ENCODE measurements at regions not wholly inside any gene's neighbourhood (a gene's known extent, or its start where the extent isn't known, plus 50 kb on each side); places are given as distances from the start of the nearest gene placed in this dataset.

DNA sequence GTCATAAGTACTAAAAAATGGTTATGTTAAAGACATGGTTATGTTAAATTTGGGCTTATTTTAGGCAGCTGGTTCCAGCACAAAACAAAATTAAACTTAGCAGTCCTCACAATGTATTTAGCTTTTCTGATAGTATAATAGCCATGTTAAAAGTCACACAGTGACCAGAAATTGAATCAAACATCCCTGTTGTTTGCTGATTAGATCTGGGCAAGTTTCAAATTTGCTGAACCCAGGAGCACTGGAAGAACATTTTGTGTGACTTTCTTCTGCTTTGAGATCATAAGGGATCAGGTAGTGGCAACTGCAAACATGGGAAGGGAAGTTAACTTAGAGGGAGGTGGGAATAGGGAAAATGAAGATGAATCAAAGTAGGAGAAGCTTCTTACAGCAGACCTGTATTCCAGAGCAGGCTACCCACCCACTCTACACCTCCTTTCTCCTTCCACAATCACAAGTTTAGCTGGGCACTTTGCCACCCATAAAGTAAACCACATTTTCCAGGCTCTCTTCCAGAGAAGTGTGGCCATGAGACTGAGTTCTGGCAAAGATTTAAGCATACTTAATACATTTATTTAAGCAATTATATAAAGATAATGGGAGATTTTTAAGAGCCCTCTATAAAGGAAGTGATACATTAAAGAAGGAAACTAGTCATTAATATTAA, 616.1 kb upstream of the LRATD1 start:
- no peak overlapping the region for H3K9ac ChIP-seq
- H3K36me3 ChIP-seq = no peaks in the 10 kb centered on the region
- H3K27ac ChIP-seq = no peak overlapping the region
- no peaks in the 10 kb centered on the region for H4K20me1 ChIP-seq (ENCODE audit: low read depth)
- no peak overlapping the region for H3K4me3 Mint-ChIP-seq
- H3K4me1 ChIP-seq = no peaks in the 10 kb centered on the region
- H3K4me1 Mint-ChIP-seq = no peaks in the 10 kb centered on the region
- no peaks in the 10 kb centered on the region for H3K36me3 Mint-ChIP-seq
- no peaks in the 10 kb centered on the region for H3K27me3 Mint-ChIP-seq (ENCODE audit: insufficient read depth, low read depth)
- TF ChIP-seq EZH2 (IDR thresholded peaks at IDR 0.05) (no peak), EZH2phosphoT487 (IDR thresholded peaks at IDR 0.05) (no peak)
- TF ChIP-seq, protein P1, sequence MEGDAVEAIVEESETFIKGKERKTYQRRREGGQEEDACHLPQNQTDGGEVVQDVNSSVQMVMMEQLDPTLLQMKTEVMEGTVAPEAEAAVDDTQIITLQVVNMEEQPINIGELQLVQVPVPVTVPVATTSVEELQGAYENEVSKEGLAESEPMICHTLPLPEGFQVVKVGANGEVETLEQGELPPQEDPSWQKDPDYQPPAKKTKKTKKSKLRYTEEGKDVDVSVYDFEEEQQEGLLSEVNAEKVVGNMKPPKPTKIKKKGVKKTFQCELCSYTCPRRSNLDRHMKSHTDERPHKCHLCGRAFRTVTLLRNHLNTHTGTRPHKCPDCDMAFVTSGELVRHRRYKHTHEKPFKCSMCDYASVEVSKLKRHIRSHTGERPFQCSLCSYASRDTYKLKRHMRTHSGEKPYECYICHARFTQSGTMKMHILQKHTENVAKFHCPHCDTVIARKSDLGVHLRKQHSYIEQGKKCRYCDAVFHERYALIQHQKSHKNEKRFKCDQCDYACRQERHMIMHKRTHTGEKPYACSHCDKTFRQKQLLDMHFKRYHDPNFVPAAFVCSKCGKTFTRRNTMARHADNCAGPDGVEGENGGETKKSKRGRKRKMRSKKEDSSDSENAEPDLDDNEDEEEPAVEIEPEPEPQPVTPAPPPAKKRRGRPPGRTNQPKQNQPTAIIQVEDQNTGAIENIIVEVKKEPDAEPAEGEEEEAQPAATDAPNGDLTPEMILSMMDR (IDR thresholded peaks at IDR 0.05) = no peak
- no peaks in the 10 kb centered on the region for H3K79me2 ChIP-seq (ENCODE audit: low read depth)
- no peak overlapping the region for H3K27ac Mint-ChIP-seq
- no peaks in the 10 kb centered on the region for H3K27me3 ChIP-seq
- no peak for DNase-seq (ENCODE audit: low spot score)
- no peaks in the 10 kb centered on the region for H3K9me3 ChIP-seq (ENCODE audit: low read depth)
- no peak overlapping the region for H3K4me2 ChIP-seq
- no peaks in the 10 kb centered on the region for H3F3A ChIP-seq (ENCODE audit: low read depth)
- H3K9me3 Mint-ChIP-seq = no peaks in the 10 kb centered on the region
- peak overlapping the region; percentile 9 for H2AFZ ChIP-seq (replicated peaks)
- H3K4me3 ChIP-seq = no peak overlapping the region

DNA sequence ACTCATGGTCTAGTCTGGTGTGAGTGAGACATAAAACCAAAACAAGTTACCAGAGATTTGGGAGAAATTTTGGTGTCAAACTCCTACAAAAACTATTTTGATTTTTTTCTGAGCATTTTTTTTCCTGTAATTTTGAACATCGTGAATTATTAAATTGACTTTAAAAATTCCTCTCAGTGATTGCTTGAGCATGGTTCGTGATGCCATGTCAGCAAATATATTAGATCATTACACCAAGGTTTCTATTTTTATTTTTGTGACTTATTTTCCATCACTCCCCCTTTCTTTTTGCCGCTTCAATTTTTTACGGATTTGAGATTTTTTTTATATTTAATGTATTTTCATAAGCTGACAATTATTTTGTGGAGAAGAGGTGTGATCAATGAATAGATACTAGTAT, 613.9 kb upstream of the LRATD1 start:
- Histone ChIP-seq H3K4me1 (no peaks in the 10 kb centered on the region), H3K9me3 (ENCODE audit: low read depth) (no peaks in the 10 kb centered on the region), H3K27ac (no peak overlapping the region), H3K9ac (no peak overlapping the region), H3F3A (ENCODE audit: low read depth) (no peaks in the 10 kb centered on the region), H3K36me3 (no peaks in the 10 kb centered on the region), H2AFZ (replicated peaks) (no peak overlapping the region), H3K79me2 (ENCODE audit: low read depth) (no peaks in the 10 kb centered on the region), H4K20me1 (ENCODE audit: low read depth) (no peaks in the 10 kb centered on the region), H3K4me3 (no peak overlapping the region), H3K27me3 (no peaks in the 10 kb centered on the region), H3K4me2 (no peak overlapping the region)
- Mint-ChIP-seq H3K4me3 (no peak overlapping the region), H3K27ac (no peak overlapping the region), H3K4me1 (no peaks in the 10 kb centered on the region), H3K36me3 (no peaks in the 10 kb centered on the region), H3K9me3 (no peaks in the 10 kb centered on the region), H3K27me3 (ENCODE audit: insufficient read depth, low read depth) (no peaks in the 10 kb centered on the region)
- no peak for DNase-seq (ENCODE audit: low spot score)
- TF ChIP-seq, protein P1 (IDR thresholded peaks at IDR 0.05) = no peak
- no peak for TF ChIP-seq EZH2 (IDR thresholded peaks at IDR 0.05)
- no peak for TF ChIP-seq EZH2phosphoT487 (IDR thresholded peaks at IDR 0.05)

DNA sequence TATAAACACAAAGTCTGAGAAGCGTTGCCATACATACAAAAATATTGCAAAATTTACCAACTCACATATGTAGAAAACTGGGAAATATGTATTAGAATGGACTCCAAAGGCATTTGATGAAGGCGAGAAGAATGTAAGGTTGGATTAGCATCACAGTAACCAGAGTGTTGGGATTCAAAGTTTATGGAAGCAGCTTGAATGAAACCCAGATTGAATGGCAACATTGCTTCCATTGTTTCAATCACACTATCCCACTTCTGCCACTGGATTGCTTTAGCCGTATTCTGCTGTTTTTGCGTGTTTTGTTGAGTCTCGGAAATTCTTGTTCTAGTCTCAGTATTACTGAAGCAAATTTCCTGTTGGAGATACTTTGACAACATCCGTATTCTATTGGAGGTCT, 609.0 kb upstream of the LRATD1 start:
- Mint-ChIP-seq H3K4me3 (no peak overlapping the region), H3K4me1 (no peaks in the 10 kb centered on the region), H3K9me3 (no peaks in the 10 kb centered on the region), H3K36me3 (no peaks in the 10 kb centered on the region), H3K27ac (no peak overlapping the region), H3K27me3 (ENCODE audit: insufficient read depth, low read depth) (no peaks in the 10 kb centered on the region)
- Histone ChIP-seq H3K4me1 (no peaks in the 10 kb centered on the region), H3K27ac (no peak overlapping the region), H3K9ac (no peak overlapping the region), H3K4me3 (no peak overlapping the region), H3F3A (ENCODE audit: low read depth) (no peaks in the 10 kb centered on the region), H3K79me2 (ENCODE audit: low read depth) (no peaks in the 10 kb centered on the region), H2AFZ (replicated peaks) (no peak overlapping the region), H4K20me1 (ENCODE audit: low read depth) (no peaks in the 10 kb centered on the region), H3K36me3 (no peaks in the 10 kb centered on the region), H3K9me3 (ENCODE audit: low read depth) (no peaks in the 10 kb centered on the region), H3K4me2 (no peak overlapping the region), H3K27me3 (no peaks in the 10 kb centered on the region)
- TF ChIP-seq, protein P1 (IDR thresholded peaks at IDR 0.05) = no peak
- no peak for DNase-seq (ENCODE audit: low spot score)
